Tibial nerve (tissue), 4 donors: ENCODE measurements at regions not wholly inside any gene's neighbourhood (a gene's known extent, or its start where the extent isn't known, plus 50 kb on each side); places are given as distances from the start of the nearest gene placed in this dataset.

Experiments used
- EP300 ChIP-seq, 2 donors: sonication (generic); formaldehyde crosslinking; IDR thresholded peaks; one replicate each; pipeline ENCODE4 v1.6.1; 2017; ENCODE audit warnings: antibody characterized with exemption in 2 of 2, mild to moderate bottlenecking in 1 of 2
- POLR2A ChIP-seq, 2 donors: fragments of 450-650 bp; IDR thresholded peaks; one replicate each; pipeline ENCODE4 v1.6.1; 2017; ENCODE audit warnings: antibody characterized with exemption in 2 of 2, mild to moderate bottlenecking in 2 of 2, moderate library complexity in 2 of 2
- TF ChIP-seq, protein P1 (sequence below), 5 experiments: fragments of 200-600 bp in 3 of 5; fragments of 450-650 bp in 2 of 5; sonication (generic) in 3 of 5; IDR thresholded peaks; one replicate each; pipeline ENCODE4 v1.5.1; 2016 to 2019; ENCODE audit warnings: antibody characterized with exemption in 5 of 5, mild to moderate bottlenecking in 3 of 5, moderate library complexity in 2 of 5

DNA sequence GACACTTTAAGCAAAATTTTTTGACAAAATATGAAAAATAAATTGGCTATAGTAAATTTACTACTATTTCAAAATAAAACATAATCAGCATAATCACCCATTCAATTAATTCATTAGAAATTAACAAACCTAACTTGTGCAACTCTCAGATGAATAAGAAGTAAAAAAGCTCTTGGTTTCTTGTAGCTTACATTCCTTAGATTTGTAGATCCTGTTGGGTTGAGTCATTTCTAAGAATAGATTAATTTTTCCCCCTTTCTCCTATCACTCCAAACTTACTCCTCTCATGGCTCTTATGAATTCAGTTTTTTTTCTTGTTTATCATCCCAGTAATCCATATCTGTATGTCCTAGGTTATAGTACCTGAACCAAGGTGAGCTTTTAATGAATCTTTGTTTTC lies 230.9 kb upstream of the LRIG3 start:
- no peak for TF ChIP-seq EP300 (IDR thresholded peaks at IDR 0.05)
- TF ChIP-seq, protein P1, sequence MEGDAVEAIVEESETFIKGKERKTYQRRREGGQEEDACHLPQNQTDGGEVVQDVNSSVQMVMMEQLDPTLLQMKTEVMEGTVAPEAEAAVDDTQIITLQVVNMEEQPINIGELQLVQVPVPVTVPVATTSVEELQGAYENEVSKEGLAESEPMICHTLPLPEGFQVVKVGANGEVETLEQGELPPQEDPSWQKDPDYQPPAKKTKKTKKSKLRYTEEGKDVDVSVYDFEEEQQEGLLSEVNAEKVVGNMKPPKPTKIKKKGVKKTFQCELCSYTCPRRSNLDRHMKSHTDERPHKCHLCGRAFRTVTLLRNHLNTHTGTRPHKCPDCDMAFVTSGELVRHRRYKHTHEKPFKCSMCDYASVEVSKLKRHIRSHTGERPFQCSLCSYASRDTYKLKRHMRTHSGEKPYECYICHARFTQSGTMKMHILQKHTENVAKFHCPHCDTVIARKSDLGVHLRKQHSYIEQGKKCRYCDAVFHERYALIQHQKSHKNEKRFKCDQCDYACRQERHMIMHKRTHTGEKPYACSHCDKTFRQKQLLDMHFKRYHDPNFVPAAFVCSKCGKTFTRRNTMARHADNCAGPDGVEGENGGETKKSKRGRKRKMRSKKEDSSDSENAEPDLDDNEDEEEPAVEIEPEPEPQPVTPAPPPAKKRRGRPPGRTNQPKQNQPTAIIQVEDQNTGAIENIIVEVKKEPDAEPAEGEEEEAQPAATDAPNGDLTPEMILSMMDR (IDR thresholded peaks at IDR 0.05): no peak
- TF ChIP-seq POLR2A (IDR thresholded peaks at IDR 0.05): no peak
